GM18499 (cell line): ENCODE measurements at regions not wholly inside any gene's neighbourhood (a gene's known extent, or its start where the extent isn't known, plus 50 kb on each side); places are given as distances from the start of the nearest gene placed in this dataset.
"Not testable (repeated sequence)": the region's sequence is repeated elsewhere in the genome, so short reads cannot be mapped to it uniquely, and the experiment has no call there.

Experiments used
- ATAC-seq: cut with Tn5 transposase; IDR thresholded peaks from one replicate; pipeline ENCODE4 v1.9.1; 2021; ENCODE audit warnings: moderate number of reproducible peaks; ENCODE audit not compliant: insufficient read depth, unreplicated experiment

DNA sequence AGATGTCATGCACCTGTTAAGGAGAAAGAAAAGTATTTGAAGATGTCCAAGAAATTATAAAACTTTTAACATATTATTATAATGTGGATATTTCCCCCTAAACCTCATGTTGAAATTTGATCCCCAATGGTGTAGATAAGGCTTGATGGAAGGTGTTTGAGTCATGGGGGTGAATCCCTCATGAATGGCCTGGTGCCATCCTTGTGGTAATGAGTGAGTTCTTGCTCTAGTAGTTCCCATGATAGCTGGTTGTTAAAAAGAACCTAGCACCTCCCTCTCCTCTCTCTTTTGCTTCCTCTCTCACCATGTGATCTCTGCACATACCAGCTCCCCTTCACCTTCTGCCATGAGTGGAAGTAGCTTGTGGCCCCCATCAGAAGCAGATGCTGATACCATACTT lies 176.6 kb upstream of the NR3C2 start:
- no peak for ATAC-seq

DNA sequence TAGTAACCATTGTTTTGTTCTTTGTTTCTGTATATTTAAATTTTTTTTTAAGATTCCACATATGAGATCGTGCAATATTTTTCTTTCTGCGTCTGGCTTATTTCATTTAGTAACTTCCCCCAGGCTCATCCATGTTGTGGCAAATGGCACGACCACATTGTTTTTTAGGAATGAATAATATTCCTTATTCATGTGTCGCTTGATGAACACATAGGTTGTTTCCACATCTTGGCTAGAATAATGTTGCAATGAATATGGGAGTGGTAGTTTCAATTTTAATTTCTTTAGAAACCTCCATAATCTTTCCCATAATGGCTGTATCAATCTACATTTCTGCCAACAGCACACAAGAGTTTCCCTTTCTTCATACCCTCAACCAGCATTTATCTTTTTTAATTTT lies 166.8 kb upstream of the NR3C2 start:
- no peak for ATAC-seq

GRCh38 chr4:148598418-148599207 lies 156.4 kb upstream of the NR3C2 start:
- ATAC-seq = not testable (repeated sequence)

GRCh38 chr4:148589182-148589581 lies 147.0 kb upstream of the NR3C2 start:
- no peak for ATAC-seq

- ATAC-seq = no peak
These were observed 133.4 kb upstream of the NR3C2 start for GRCh38 chr4:148575577-148575976.

DNA sequence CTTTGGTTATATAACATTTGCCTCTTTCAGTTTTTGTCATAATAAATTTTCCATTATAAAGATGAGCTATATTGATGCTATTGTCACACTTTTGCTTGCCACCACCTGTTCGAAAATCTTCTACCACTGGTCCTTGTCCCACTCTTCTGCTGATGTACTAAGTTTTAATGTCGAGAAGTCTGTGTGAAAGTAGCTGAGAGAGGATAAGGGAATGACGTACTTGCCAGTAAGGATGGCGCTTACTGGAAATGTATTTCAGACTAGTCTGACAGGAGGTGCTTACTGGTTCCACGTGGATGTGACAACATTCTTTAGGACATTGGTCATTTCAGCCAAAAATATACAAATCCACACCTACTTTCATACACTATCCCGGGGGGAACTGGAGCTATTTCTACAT lies 132.7 kb upstream of the NR3C2 start:
- ATAC-seq = no peak

GRCh38 chr4:148574502-148574901 lies 132.3 kb upstream of the NR3C2 start:
- no peak for ATAC-seq

- ATAC-seq = no peak
These were observed 131.9 kb upstream of the NR3C2 start for GRCh38 chr4:148574066-148574465.

GRCh38 chr4:148573296-148573695 lies 131.1 kb upstream of the NR3C2 start:
- ATAC-seq = no peak

- ATAC-seq = no peak
These were observed 123.6 kb upstream of the NR3C2 start for GRCh38 chr4:148565801-148566200.

DNA sequence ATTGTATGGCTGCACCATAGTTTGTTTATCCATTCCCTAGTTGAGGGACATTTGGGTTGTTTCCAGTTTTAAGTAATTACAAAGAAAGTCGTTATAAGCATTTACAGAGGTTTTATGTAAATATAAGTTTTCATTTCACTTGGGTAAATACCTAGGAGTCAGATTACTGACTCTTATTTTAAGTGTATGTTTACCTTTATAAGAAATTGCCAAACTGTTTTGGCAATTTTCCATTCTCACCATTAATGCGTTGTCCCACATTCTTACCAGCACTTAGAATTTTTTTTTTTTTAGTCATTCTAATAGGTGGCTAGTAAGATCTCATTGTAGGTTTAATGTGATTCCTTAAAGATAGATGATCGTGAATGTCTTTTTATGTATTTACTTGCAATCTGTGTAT lies 121.5 kb upstream of the NR3C2 start:
- no peak for ATAC-seq

DNA sequence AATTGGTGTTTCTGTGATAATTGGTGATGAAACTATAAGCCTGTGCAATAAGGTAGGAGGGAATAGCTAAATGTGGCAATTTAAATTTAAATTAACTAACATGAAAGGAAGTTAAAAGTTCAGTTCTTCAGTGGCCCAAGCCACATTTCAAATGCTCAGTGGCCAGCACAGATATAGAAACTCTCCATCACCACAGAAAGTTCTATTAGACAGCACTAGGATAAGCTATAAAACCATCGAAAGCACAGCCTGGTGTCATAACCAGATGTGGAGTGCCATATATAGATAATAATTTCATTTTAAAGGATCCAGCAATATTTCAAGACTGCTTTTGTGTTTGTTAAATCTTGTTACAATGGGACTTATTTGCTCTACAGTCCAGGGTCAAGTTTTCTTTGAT lies 119.3 kb upstream of the NR3C2 start:
- no peak for ATAC-seq

DNA sequence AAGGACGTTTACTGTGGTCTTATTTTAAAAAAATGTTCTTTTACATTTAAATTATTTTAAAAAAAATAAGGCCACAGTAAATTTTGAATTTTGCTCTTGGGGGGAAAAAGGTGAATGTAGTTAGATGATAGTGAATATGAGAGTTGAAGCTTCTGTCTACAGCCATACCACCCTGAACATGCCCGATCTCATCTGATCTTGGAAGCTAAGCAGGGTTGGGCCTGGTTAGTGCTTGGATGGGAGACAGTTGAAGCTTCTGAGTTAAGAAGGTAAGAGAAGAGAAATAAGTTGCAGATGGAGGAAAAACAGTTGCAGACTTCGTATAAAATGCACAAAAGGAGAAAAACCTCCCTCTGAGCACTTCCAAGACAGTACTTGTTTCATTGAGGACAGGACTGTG lies 115.6 kb upstream of the NR3C2 start:
- no peak for ATAC-seq

DNA sequence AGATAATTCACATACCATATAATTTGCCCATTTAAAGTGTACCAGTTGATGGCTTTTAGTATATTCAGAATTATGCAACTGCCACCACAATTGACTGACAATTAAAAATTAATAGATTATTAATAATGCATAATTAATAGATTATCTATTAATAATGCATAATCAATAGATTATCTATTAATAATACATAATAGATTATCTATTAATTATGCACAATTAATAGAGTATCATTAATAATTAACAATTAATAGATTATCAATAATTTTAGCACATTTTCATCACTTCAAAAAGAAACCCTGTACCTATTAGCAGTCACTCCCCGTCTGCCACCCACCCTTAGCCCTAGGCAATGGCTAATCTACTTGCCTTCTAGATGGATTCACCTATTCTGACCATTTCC lies 108.6 kb upstream of the NR3C2 start:
- no peak for ATAC-seq

GRCh38 chr4:148542922-148543623 lies 100.9 kb upstream of the NR3C2 start:
- ATAC-seq = no peak

DNA sequence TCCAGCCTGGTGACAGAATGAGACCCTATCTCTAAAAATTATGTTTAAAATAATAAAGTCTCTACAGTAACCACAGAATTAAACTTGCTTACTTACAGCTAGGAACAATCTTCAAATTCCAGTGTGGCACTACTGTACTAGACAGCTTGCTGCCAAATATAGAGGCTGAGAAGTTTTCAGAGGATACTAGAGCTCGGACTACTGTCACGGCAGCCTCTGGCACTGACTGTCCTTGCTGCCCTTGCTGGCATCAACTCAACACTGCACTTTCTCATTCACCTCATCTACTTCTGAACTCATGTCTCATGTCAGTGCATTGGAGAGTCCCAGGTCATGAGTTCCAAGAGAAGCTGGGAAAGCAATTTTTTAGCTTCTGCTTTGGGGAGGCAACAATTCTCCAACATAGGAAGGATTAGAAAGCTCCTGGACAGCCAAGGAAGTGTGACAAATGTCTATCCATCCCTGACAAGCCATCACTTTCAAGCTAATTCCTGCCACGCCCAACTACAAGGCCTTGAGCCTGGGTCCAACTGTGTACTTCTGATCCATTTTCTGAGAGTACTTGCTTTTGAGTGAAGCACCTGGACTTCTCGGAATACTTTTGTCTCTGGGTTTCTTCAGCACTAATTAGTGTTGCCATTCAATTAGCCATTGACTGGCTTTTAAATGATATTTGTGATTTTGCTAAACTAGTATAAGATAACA lies 98.6 kb upstream of the NR3C2 start:
- no peak for ATAC-seq

GRCh38 chr4:148539387-148539786 lies 97.2 kb upstream of the NR3C2 start:
- no peak for ATAC-seq

DNA sequence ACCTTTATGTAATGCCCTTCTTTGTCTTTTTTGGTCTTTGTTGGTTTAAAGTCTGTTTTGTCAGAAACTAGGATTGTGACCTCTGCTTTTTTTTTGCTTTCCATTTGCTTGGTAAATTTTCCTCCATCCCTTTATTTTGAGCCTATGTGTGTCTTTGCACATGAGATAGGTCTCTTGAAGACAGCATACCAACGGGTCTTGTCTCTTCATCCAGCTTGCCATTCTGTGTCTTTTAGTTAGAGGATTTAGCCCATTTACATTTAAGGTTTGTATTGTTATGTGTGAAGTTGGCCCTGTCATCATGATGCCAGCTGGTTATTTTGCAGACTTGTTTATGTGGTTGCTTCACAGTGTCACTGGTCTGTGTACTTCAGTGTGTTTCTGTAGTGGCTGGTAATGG lies 91.6 kb upstream of the NR3C2 start:
- not testable (repeated sequence) for ATAC-seq

- no peak for ATAC-seq
These were observed 87.9 kb upstream of the NR3C2 start for GRCh38 chr4:148530114-148530513.

- no peak for ATAC-seq
These were observed 85.4 kb upstream of the NR3C2 start for GRCh38 chr4:148527571-148527970.

DNA sequence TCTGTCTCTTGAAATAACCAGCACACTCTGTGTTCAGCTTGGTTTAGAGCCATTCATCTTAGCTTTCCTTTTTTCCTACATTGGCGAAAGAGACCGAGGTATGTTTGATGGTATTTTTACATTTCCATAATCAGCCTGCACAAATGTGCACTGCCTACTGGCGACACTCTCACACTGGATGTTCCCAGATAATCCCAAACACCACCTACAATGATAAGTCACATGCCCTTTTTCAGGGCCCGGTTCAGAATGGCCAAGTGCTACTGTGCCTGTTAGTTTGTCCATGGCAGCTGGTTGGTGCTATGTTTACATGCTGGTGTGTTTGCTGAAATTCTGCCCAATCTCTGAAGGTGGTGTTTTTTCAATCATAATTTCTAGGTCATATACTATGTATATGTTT lies 80.8 kb upstream of the NR3C2 start:
- no peak for ATAC-seq
